Trophoblast cell (in vitro differentiated cells and primary cell): ENCODE measurements at regions not wholly inside any gene's neighbourhood (a gene's known extent, or its start where the extent isn't known, plus 50 kb on each side); places are given as distances from the start of the nearest gene placed in this dataset.
A peak's percentile ranks its signal among the peaks of the same experiment; 100 is the strongest.

Source experiments
- DNase-seq, 2 donors: peaks; one replicate each; pipeline ENCODE4 v3.0.0-alpha.2; 2016
- H2AFZ ChIP-seq: 2 replicates; pipeline ENCODE4 v1.6.1; 2013; ENCODE audit warnings: low read length, moderate library complexity, mild to moderate bottlenecking; ENCODE audit not compliant: insufficient read depth, poor library complexity
- H2AK5ac ChIP-seq: 2 replicates; pipeline ENCODE4 v1.6.1; 2013; ENCODE audit warnings: mild to moderate bottlenecking, low read length
- H2BK120ac ChIP-seq: 2 replicates; pipeline ENCODE4 v1.6.1; 2013; ENCODE audit warnings: low read length, mild to moderate bottlenecking, moderate library complexity; ENCODE audit not compliant: insufficient read depth, poor library complexity
- H2BK12ac ChIP-seq: 2 replicates; pipeline ENCODE4 v1.6.1; 2013; ENCODE audit warnings: mild to moderate bottlenecking, low read length, moderate library complexity
- H2BK5ac ChIP-seq: 2 replicates; pipeline ENCODE4 v1.6.1; 2013; ENCODE audit warnings: low read length, low read depth, moderate library complexity, mild to moderate bottlenecking; ENCODE audit not compliant: poor library complexity
- H3K14ac ChIP-seq: 2 replicates; pipeline ENCODE4 v1.6.1; 2013; ENCODE audit warnings: mild to moderate bottlenecking, low read length
- H3K18ac ChIP-seq: 2 replicates; pipeline ENCODE4 v1.6.1; 2013; ENCODE audit warnings: mild to moderate bottlenecking, low read length
- H3K23ac ChIP-seq: 2 replicates; pipeline ENCODE4 v1.6.1; 2013; ENCODE audit warnings: low read length
- H3K27ac ChIP-seq: 2 replicates; pipeline ENCODE4 v1.5.1; 2013; ENCODE audit warnings: low read depth, mild to moderate bottlenecking, inconsistent platforms, low read length, moderate library complexity
- H3K27me3 ChIP-seq: 2 replicates; pipeline ENCODE4 v1.6.1; 2013; ENCODE audit warnings: inconsistent platforms, mild to moderate bottlenecking, low read length, moderate library complexity; ENCODE audit not compliant: insufficient read depth
- H3K36me3 ChIP-seq, 2 experiments: 1 replicate in 1 of 2; 2 replicates in 1 of 2; pipeline ENCODE4 v1.6.1; 2013; ENCODE audit warnings: low read length in 2 of 2, mild to moderate bottlenecking in 2 of 2, moderate library complexity in 1 of 2; ENCODE audit not compliant: insufficient read depth in 2 of 2, control insufficient read depth in 1 of 2
- H3K4ac ChIP-seq: 2 replicates; pipeline ENCODE4 v1.6.1; 2013; ENCODE audit warnings: low read depth, mild to moderate bottlenecking, low read length, moderate library complexity
- H3K4me1 ChIP-seq, 2 experiments: 1 replicate in 1 of 2; 2 replicates in 1 of 2; pipeline ENCODE4 v1.6.1; 2013; ENCODE audit warnings: low read length in 2 of 2, mild to moderate bottlenecking in 2 of 2, moderate library complexity in 1 of 2; ENCODE audit not compliant: insufficient read depth in 2 of 2, control insufficient read depth in 1 of 2
- H3K4me2 ChIP-seq: 2 replicates; pipeline ENCODE4 v1.6.1; 2013; ENCODE audit warnings: inconsistent platforms, mild to moderate bottlenecking, low read length, moderate library complexity
- H3K4me3 ChIP-seq: 2 replicates; pipeline ENCODE4 v1.5.1; 2013; ENCODE audit warnings: mild to moderate bottlenecking, low read depth, low read length, inconsistent platforms
- H3K79me1 ChIP-seq: one replicate; pipeline ENCODE4 v1.6.1; 2013; ENCODE audit warnings: low read length
- H3K79me2 ChIP-seq: 2 replicates; pipeline ENCODE4 v1.6.1; 2013; ENCODE audit warnings: low read length, mild to moderate bottlenecking; ENCODE audit not compliant: control insufficient read depth, insufficient read depth, poor library complexity
- H3K9ac ChIP-seq: 2 replicates; pipeline ENCODE4 v1.6.1; 2013; ENCODE audit warnings: mild to moderate bottlenecking, low read length
- H3K9me3 ChIP-seq: 2 replicates; pipeline ENCODE4 v1.6.1; 2013; ENCODE audit warnings: low read depth, mild to moderate bottlenecking, control low read depth, inconsistent platforms, low read length; ENCODE audit not compliant: insufficient read depth
- H4K12ac ChIP-seq: 2 replicates; pipeline ENCODE4 v1.6.1; 2013; ENCODE audit warnings: low read depth, mild to moderate bottlenecking, low read length, moderate library complexity
- H4K8ac ChIP-seq: 2 replicates; pipeline ENCODE4 v1.6.1; 2013; ENCODE audit warnings: low read depth, mild to moderate bottlenecking, low read length, moderate library complexity
- H4K91ac ChIP-seq: one replicate; pipeline ENCODE4 v1.6.1; 2013; ENCODE audit warnings: low read depth, mild to moderate bottlenecking, low read length, moderate library complexity
- WGBS: extraction: QIAGEN DNeasy Blood & Tissue Kit; methylation state at CpG from one replicate; pipeline ENCODE4 v1.1.7; 2013; ENCODE audit warnings: missing lambda C conversion rate; ENCODE audit not compliant: insufficient read length, insufficient coverage; ENCODE audit errors: extremely low coverage; 5-methylcytosine and 5-hydroxymethylcytosine counted together

DNA sequence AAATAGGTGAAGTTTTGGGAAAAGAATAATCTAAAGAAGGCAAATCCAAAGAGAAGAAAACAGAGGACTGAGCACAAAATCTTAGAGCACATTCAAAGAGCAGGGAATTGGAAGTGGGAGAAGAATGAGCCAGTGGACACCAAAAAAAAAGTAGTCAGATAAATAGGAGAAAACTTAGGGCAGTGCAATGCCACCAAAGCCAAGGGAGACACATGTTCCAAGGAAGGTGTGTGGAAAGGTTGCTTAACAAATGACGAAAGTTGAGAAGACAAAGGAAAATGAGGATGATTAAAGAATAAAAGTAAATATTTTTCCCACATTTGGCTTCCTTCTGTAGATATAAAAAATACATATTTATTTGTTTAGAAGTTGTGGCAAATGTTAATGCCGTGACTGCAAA lies 237.6 kb downstream of the TANC2 start:
- H2AFZ ChIP-seq, result no peak overlapping the region
- no peak overlapping the region for H2BK120ac ChIP-seq

DNA sequence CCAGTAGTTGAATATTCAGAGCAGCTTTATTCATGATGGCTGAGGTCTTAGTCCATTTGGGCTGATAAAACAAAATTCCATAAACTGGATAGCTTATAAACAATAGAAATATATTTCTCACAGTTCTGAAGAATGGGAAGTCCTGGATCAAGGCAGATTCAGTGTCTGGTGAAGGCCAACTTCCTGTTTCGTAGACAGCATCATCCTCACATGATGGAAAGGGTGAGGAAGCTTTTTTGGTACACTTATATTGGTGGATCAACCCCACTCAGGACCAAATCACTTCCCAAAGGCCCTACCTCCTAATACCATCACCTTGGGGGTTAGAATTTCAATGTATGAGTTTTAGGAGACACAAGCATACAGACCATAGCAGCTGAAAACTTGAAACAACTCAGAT lies 224.2 kb downstream of the CYB561 start:
- H3K23ac ChIP-seq, result no peak overlapping the region
- H3K18ac ChIP-seq, result no peak overlapping the region
- no peak overlapping the region for H4K12ac ChIP-seq
- no peaks in the 10 kb centered on the region for H3K4me1 ChIP-seq
- H3K27ac ChIP-seq, result no peak overlapping the region
- no peak overlapping the region for H2AK5ac ChIP-seq
- peak in 1 of 2 donors; percentile 26 for DNase-seq
- WGBS, result no CpG with 5 or more reads among the region's 1 CpG
- no peaks in the 10 kb centered on the region for H3K9me3 ChIP-seq
- no peak overlapping the region for H2BK120ac ChIP-seq
- no peaks in the 10 kb centered on the region for H3K27me3 ChIP-seq
- H2AFZ ChIP-seq, result no peak overlapping the region
- no peak overlapping the region for H3K4ac ChIP-seq
- no peak overlapping the region for H3K4me3 ChIP-seq
- H3K79me2 ChIP-seq, result peaks cover 1% of the 10 kb centered on the region
- H4K8ac ChIP-seq, result no peak overlapping the region
- H2BK12ac ChIP-seq, result no peak overlapping the region
- no peak overlapping the region for H2BK5ac ChIP-seq
- H3K79me1 ChIP-seq, result no peaks in the 10 kb centered on the region
- H3K36me3 ChIP-seq, result peaks cover 5 to 7% of the 10 kb centered on the region in 2 experiments
- H3K4me2 ChIP-seq, result no peak overlapping the region
- H3K9ac ChIP-seq, result no peak overlapping the region
- no peak overlapping the region for H4K91ac ChIP-seq
- H3K14ac ChIP-seq, result no peak overlapping the region

More for the DNA sequence above, 237.6 kb downstream of the TANC2 start:
- Histone ChIP-seq H3K4me3 (no peak overlapping the region), H2BK12ac (no peak overlapping the region), H4K91ac (no peak overlapping the region), H3K18ac (no peak overlapping the region), H3K14ac (no peak overlapping the region), H4K12ac (no peak overlapping the region), H3K36me3 (peaks cover 4 to 5% of the 10 kb centered on the region in 2 experiments), H2AK5ac (no peak overlapping the region), H3K9ac (no peak overlapping the region), H3K79me2 (no peaks in the 10 kb centered on the region), H3K23ac (no peak overlapping the region), H3K79me1 (no peaks in the 10 kb centered on the region), H3K9me3 (no peaks in the 10 kb centered on the region), H3K27me3 (no peaks in the 10 kb centered on the region), H3K4ac (no peak overlapping the region), H4K8ac (no peak overlapping the region), H3K27ac (no peak overlapping the region), H3K4me2 (no peak overlapping the region), H2BK5ac (no peak overlapping the region), H3K4me1 (no peaks in the 10 kb centered on the region)
- DNase-seq, result no peak
- no CpG with 5 or more reads among the region's 2 CpGs for WGBS

DNA sequence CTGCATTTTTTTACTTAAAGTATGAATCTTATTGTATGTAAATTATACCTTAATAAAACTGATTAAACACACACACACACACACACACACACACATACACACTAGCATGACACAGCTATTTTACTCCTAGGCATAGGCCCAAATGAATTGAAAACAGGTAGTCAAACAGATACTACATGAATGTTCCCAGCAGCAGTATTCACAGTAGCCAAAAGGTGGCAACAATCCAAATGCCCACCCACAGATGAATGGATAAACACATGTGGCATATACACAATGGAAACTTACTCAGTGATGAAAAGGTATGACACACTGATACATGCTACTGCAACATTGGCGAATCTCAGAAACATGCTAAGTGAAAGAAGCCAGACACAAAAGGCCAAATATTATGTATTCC lies 223.5 kb downstream of the CYB561 start:
- DNase-seq, result no peak
- no peak overlapping the region for H3K4me2 ChIP-seq
- H3K79me2 ChIP-seq, result peaks cover 1% of the 10 kb centered on the region
- H2BK5ac ChIP-seq, result no peak overlapping the region
- H3K23ac ChIP-seq, result no peak overlapping the region
- no peaks in the 10 kb centered on the region for H3K27me3 ChIP-seq
- H3K14ac ChIP-seq, result no peak overlapping the region
- peaks cover 5 to 7% of the 10 kb centered on the region in 2 experiments for H3K36me3 ChIP-seq
- H2AFZ ChIP-seq, result no peak overlapping the region
- H3K9me3 ChIP-seq, result no peaks in the 10 kb centered on the region
- H3K4ac ChIP-seq, result no peak overlapping the region
- no peaks in the 10 kb centered on the region for H3K4me1 ChIP-seq
- H3K9ac ChIP-seq, result no peak overlapping the region
- H2BK120ac ChIP-seq, result no peak overlapping the region
- H3K18ac ChIP-seq, result no peak overlapping the region
- H2AK5ac ChIP-seq, result no peak overlapping the region
- H4K91ac ChIP-seq, result no peak overlapping the region
- no CpG with 5 or more reads among the region's 1 CpG for WGBS
- H2BK12ac ChIP-seq, result no peak overlapping the region
- H4K12ac ChIP-seq, result no peak overlapping the region
- H4K8ac ChIP-seq, result no peak overlapping the region
- H3K79me1 ChIP-seq, result no peaks in the 10 kb centered on the region
- H3K27ac ChIP-seq, result no peak overlapping the region
- no peak overlapping the region for H3K4me3 ChIP-seq

DNA sequence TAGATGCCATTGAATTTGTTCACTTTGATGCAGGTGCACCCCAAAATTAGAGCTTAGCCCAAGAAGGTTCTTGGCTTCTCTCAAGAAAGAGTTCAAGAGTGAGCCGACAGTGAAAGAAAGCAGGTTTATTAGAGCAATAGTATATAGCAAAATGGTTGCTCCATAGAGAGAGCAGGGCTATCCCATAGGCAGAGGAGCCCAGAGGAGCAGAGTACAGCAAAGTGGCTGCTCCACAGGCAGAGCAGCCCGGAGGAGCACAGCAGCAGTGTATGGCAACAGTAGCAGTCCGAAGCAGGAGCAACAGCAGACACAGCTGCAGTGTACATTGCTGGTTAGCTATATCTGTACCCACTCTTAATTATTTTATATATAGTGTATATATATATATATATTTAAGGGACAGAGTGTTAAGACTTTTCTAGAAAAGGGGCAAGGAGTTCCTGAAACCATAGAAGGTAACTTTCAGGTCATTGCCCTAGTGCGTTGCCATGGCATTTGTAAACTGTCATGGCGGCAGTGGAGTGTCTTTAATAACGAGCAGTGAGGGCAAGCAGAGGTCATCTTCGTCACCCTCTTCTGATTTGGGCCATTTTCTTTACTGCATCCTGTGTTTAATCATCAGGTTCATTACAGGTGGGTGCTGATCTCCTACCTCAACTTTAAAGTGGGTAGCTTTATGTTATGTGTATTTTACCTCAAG lies 222.7 kb downstream of the CYB561 start:
- Histone ChIP-seq H3K9me3 (no peaks in the 10 kb centered on the region), H3K79me2 (peaks cover 1% of the 10 kb centered on the region), H2BK120ac (no peak overlapping the region), H2BK12ac (no peak overlapping the region), H4K12ac (peak overlapping the region; percentile 26), H3K23ac (no peak overlapping the region), H4K8ac (no peak overlapping the region), H2AK5ac (no peak overlapping the region), H3K18ac (no peak overlapping the region), H3K4ac (no peak overlapping the region), H3K4me3 (no peak overlapping the region), H4K91ac (no peak overlapping the region), H3K79me1 (no peaks in the 10 kb centered on the region), H2AFZ (no peak overlapping the region), H3K4me1 (no peaks in the 10 kb centered on the region), H2BK5ac (no peak overlapping the region), H3K14ac (no peak overlapping the region), H3K27ac (no peak overlapping the region), H3K4me2 (no peak overlapping the region), H3K27me3 (no peaks in the 10 kb centered on the region), H3K36me3 (peaks cover 3 to 6% of the 10 kb centered on the region in 2 experiments), H3K9ac (no peak overlapping the region)
- no CpG with 5 or more reads among the region's 7 CpGs for WGBS
- DNase-seq, result no peak
